Endodermal cell (in vitro differentiated cells): ENCODE measurements at regions not wholly inside any gene's neighbourhood (a gene's known extent, or its start where the extent isn't known, plus 50 kb on each side); places are given as distances from the start of the nearest gene placed in this dataset.

Experiments used
- DNase-seq: peaks from one replicate; pipeline ENCODE4 v3.0.0-alpha.2; 2017
- H3K27ac ChIP-seq: 2 replicates; pipeline ENCODE4 v1.5.1; 2013; ENCODE audit warnings: mild to moderate bottlenecking, low read depth, low read length, moderate library complexity
- H3K27me3 ChIP-seq: 2 replicates; pipeline ENCODE4 v1.6.1; 2013; ENCODE audit warnings: mild to moderate bottlenecking, low read length, moderate library complexity; ENCODE audit not compliant: insufficient read depth, control insufficient read depth, poor library complexity, severe bottlenecking
- H3K36me3 ChIP-seq: 2 replicates; pipeline ENCODE4 v1.7.0; 2013; ENCODE audit warnings: mild to moderate bottlenecking, low read length, moderate library complexity; ENCODE audit not compliant: control insufficient read depth, insufficient read depth
- H3K4me1 ChIP-seq: one replicate; pipeline ENCODE4 v1.7.0; 2013; ENCODE audit warnings: low read length; ENCODE audit not compliant: control insufficient read depth, insufficient read depth
- H3K4me3 ChIP-seq: 2 replicates; pipeline ENCODE4 v1.5.1; 2013; ENCODE audit warnings: mild to moderate bottlenecking, low read length, moderate library complexity
- H3K9ac ChIP-seq: 2 replicates; pipeline ENCODE4 v1.6.1; 2013; ENCODE audit warnings: mild to moderate bottlenecking, low read length, moderate library complexity; ENCODE audit not compliant: poor library complexity, severe bottlenecking; ENCODE audit errors: extremely low read depth
- H3K9me3 ChIP-seq: 2 replicates; pipeline ENCODE4 v1.6.1; 2013; ENCODE audit warnings: mild to moderate bottlenecking, low read length, moderate library complexity; ENCODE audit not compliant: control insufficient read depth
- H3K27ac Mint-ChIP-seq: 2 replicates; pipeline ENCODE4 v1.8.0; 2020; ENCODE audit warnings: mixed read lengths
- H3K27me3 Mint-ChIP-seq: 2 replicates; pipeline ENCODE4 v1.8.0; 2021; ENCODE audit warnings: mild to moderate bottlenecking, mixed read lengths; ENCODE audit not compliant: insufficient read depth
- H3K36me3 Mint-ChIP-seq: 2 replicates; pipeline ENCODE4 v1.8.0; 2020; ENCODE audit warnings: low read depth, mixed read lengths
- H3K4me1 Mint-ChIP-seq: 2 replicates; pipeline ENCODE4 v1.8.0; 2020; ENCODE audit warnings: mixed read lengths
- H3K4me3 Mint-ChIP-seq: 2 replicates; pipeline ENCODE4 v1.8.0; 2020; ENCODE audit warnings: mild to moderate bottlenecking, moderate library complexity, mixed read lengths
- H3K9me3 Mint-ChIP-seq: 2 replicates; pipeline ENCODE4 v1.8.0; 2020; ENCODE audit warnings: mild to moderate bottlenecking, mixed read lengths
- CTCF ChIP-seq: fragments of 200-600 bp; sonication (generic); conservative IDR thresholded peaks from 2 replicates; pipeline ENCODE4 v1.5.0; 2021; ENCODE audit warnings: antibody characterized with exemption, mild to moderate bottlenecking
- WGBS, 2 experiments: methylation state at CpG; one replicate each; pipeline versions ENCODE4 v1.1.5 to v1.1.7; 2013; ENCODE audit warnings: missing lambda C conversion rate in 2 of 2, mixed read lengths in 1 of 2; ENCODE audit not compliant: insufficient coverage in 1 of 2, insufficient read length in 1 of 2; 5-methylcytosine and 5-hydroxymethylcytosine counted together

GRCh38 chr3:124411728-124412127 lies 318.5 kb upstream of the UMPS start:
- Histone ChIP-seq H3K9me3 (no peaks in the 10 kb centered on the region), H3K27ac (no peak overlapping the region), H3K4me3 (no peak overlapping the region), H3K36me3 (no peaks in the 10 kb centered on the region), H3K4me1 (no peaks in the 10 kb centered on the region), H3K27me3 (no peaks in the 10 kb centered on the region), H3K9ac (no peak overlapping the region)
- H3K27me3 Mint-ChIP-seq, result no peaks in the 10 kb centered on the region
- peaks cover 3% of the 10 kb centered on the region for H3K36me3 Mint-ChIP-seq
- H3K4me3 Mint-ChIP-seq, result no peak overlapping the region
- no peak overlapping the region for H3K27ac Mint-ChIP-seq
- peaks cover 5% of the 10 kb centered on the region for H3K4me1 Mint-ChIP-seq
- DNase-seq, result no peak
- TF ChIP-seq CTCF, result no peak
- H3K9me3 Mint-ChIP-seq, result no peaks in the 10 kb centered on the region

GRCh38 chr3:124412644-124413043 lies 317.6 kb upstream of the UMPS start:
- Mint-ChIP-seq H3K4me3 (no peak overlapping the region), H3K36me3 (peaks cover 3% of the 10 kb centered on the region), H3K4me1 (peaks cover 5% of the 10 kb centered on the region), H3K27me3 (no peaks in the 10 kb centered on the region), H3K27ac (no peak overlapping the region), H3K9me3 (no peaks in the 10 kb centered on the region)
- no peak for TF ChIP-seq CTCF
- Histone ChIP-seq H3K9ac (no peak overlapping the region), H3K36me3 (no peaks in the 10 kb centered on the region), H3K4me1 (no peaks in the 10 kb centered on the region), H3K4me3 (no peak overlapping the region), H3K9me3 (no peaks in the 10 kb centered on the region), H3K27ac (no peak overlapping the region), H3K27me3 (no peaks in the 10 kb centered on the region)
- no peak for DNase-seq

GRCh38 chr3:124413393-124413792 lies 316.9 kb upstream of the UMPS start:
- peaks cover 5% of the 10 kb centered on the region for H3K4me1 Mint-ChIP-seq
- H3K9me3 Mint-ChIP-seq, result no peaks in the 10 kb centered on the region
- H3K36me3 Mint-ChIP-seq, result peaks cover 3% of the 10 kb centered on the region
- Histone ChIP-seq H3K9me3 (no peaks in the 10 kb centered on the region), H3K4me1 (no peaks in the 10 kb centered on the region), H3K27me3 (no peaks in the 10 kb centered on the region), H3K4me3 (no peak overlapping the region), H3K27ac (no peak overlapping the region), H3K36me3 (no peaks in the 10 kb centered on the region), H3K9ac (no peak overlapping the region)
- DNase-seq, result no peak
- TF ChIP-seq CTCF, result no peak
- H3K4me3 Mint-ChIP-seq, result no peak overlapping the region
- WGBS, 2 experiments, result 93 to 94% methylated on average over 8 to 9 of the region's 9 CpGs
- no peak overlapping the region for H3K27ac Mint-ChIP-seq
- H3K27me3 Mint-ChIP-seq, result no peaks in the 10 kb centered on the region
